Uterus (tissue), 3 donors: ENCODE measurements at regions not wholly inside any gene's neighbourhood (a gene's known extent, or its start where the extent isn't known, plus 50 kb on each side); places are given as distances from the start of the nearest gene placed in this dataset.
"Not testable (repeated sequence)": the region's sequence is repeated elsewhere in the genome, so short reads cannot be mapped to it uniquely, and the experiment has no call there.

Experiments used
- DNase-seq, 2 donors: peaks; one replicate each; pipeline ENCODE4 v3.0.0-alpha.2; 2019 to 2020
- H3K27ac ChIP-seq, 2 donors: fragments of 200-600 bp; sonication (generic); 1 replicate in 1 of 2; 2 replicates in 1 of 2; pipeline ENCODE4 v1.5.1; 2016 to 2018
- H3K27me3 ChIP-seq, 2 donors: fragments of 200-600 bp; sonication (generic); one replicate each; pipeline ENCODE4 v1.5.1; 2018 to 2019; ENCODE audit warnings: control low read depth in 1 of 2
- H3K36me3 ChIP-seq, 2 donors: fragments of 200-600 bp; sonication (generic); one replicate each; pipeline ENCODE4 v1.5.1; 2019; ENCODE audit warnings: control low read depth in 1 of 2
- H3K4me1 ChIP-seq, 2 donors: fragments of 200-600 bp; sonication (generic); one replicate each; pipeline ENCODE4 v1.5.1; 2018 to 2019; ENCODE audit warnings: control low read depth in 1 of 2
- H3K4me3 ChIP-seq, 2 donors: fragments of 200-600 bp; sonication (generic); 1 replicate in 1 of 2; 2 replicates in 1 of 2; pipeline ENCODE4 v1.5.1; 2018 to 2019; ENCODE audit warnings: mild to moderate bottlenecking in 1 of 2
- H3K9me3 ChIP-seq, 2 donors: fragments of 200-600 bp; sonication (generic); one replicate each; pipeline ENCODE4 v1.5.1; 2019; ENCODE audit warnings: control low read depth in 1 of 2
- CTCF ChIP-seq, 4 experiments: fragments of 200-600 bp in 2 of 4; fragments of 450-650 bp in 2 of 4; sonication (generic) in 2 of 4; IDR thresholded peaks; one replicate each; pipeline ENCODE4 v1.5.1; 2016 to 2019; ENCODE audit warnings: antibody characterized with exemption in 4 of 4, mild to moderate bottlenecking in 2 of 4, moderate library complexity in 1 of 4
- POLR2A ChIP-seq, 2 donors: fragments of 450-650 bp; IDR thresholded peaks; one replicate each; pipeline ENCODE4 v1.6.1; 2016; ENCODE audit warnings: antibody characterized with exemption in 2 of 2, mild to moderate bottlenecking in 1 of 2, moderate library complexity in 1 of 2
- intact Hi-C: fragments of 100-400 bp; cut with DNase I; formaldehyde crosslinking; loops from one replicate; pipeline ENCODE4 v1.15.1; 2023; ENCODE audit warnings: low total_unique reads
- donor health status: DM: yes; HTN: yes; CAD: no.

- Histone ChIP-seq H3K36me3 (no peaks in the 10 kb centered on the region), H3K27me3 (no peaks in the 10 kb centered on the region), H3K4me1 (no peaks in the 10 kb centered on the region), H3K9me3 (no peaks in the 10 kb centered on the region), H3K4me3 (no peak overlapping the region), H3K27ac (no peak overlapping the region)
- TF ChIP-seq POLR2A (IDR thresholded peaks at IDR 0.05) (no peak), CTCF (IDR thresholded peaks at IDR 0.05) (no peak)
- no peak for DNase-seq
- intact Hi-C loops = no loop called here
Measured at GRCh38 chr4:24368801-24369200, 215.6 kb downstream of the DHX15 start.

GRCh38 chr4:24364852-24365251 is 219.5 kb downstream of the DHX15 start:
- intact Hi-C loops = no loop called here

GRCh38 chr4:24364249-24364648 is 220.1 kb downstream of the DHX15 start:
- DNase-seq = no peak
- no peaks in the 10 kb centered on the region for H3K9me3 ChIP-seq
- no peaks in the 10 kb centered on the region for H3K36me3 ChIP-seq
- TF ChIP-seq POLR2A (IDR thresholded peaks at IDR 0.05) (no peak), CTCF (IDR thresholded peaks at IDR 0.05) (no peak)
- no peak overlapping the region for H3K27ac ChIP-seq
- H3K27me3 ChIP-seq = no peaks in the 10 kb centered on the region
- no peak overlapping the region for H3K4me3 ChIP-seq
- intact Hi-C loops = no loop called here
- H3K4me1 ChIP-seq = no peaks in the 10 kb centered on the region

More at GRCh38 chr4:24364852-24365251, 219.5 kb downstream of the DHX15 start:
- TF ChIP-seq CTCF (IDR thresholded peaks at IDR 0.05) (no peak), POLR2A (IDR thresholded peaks at IDR 0.05) (no peak)
- H3K4me3 ChIP-seq = no peak overlapping the region
- H3K27me3 ChIP-seq = no peaks in the 10 kb centered on the region
- H3K4me1 ChIP-seq = no peaks in the 10 kb centered on the region
- no peak overlapping the region for H3K27ac ChIP-seq
- no peaks in the 10 kb centered on the region for H3K9me3 ChIP-seq
- no peak for DNase-seq
- no peaks in the 10 kb centered on the region for H3K36me3 ChIP-seq

GRCh38 chr4:24363751-24364150 is 220.6 kb downstream of the DHX15 start:
- intact Hi-C loops = no loop called here
- Histone ChIP-seq H3K27ac (no peak overlapping the region), H3K36me3 (no peaks in the 10 kb centered on the region), H3K4me3 (no peak overlapping the region), H3K4me1 (no peaks in the 10 kb centered on the region), H3K27me3 (no peaks in the 10 kb centered on the region), H3K9me3 (no peaks in the 10 kb centered on the region)
- no peak for TF ChIP-seq CTCF (IDR thresholded peaks at IDR 0.05)
- TF ChIP-seq POLR2A (IDR thresholded peaks at IDR 0.05) = no peak
- no peak for DNase-seq

- intact Hi-C loops = no loop called here
- no peak overlapping the region for H3K4me3 ChIP-seq
- TF ChIP-seq POLR2A (IDR thresholded peaks at IDR 0.05) = no peak
- no peak for TF ChIP-seq CTCF (IDR thresholded peaks at IDR 0.05)
- no peaks in the 10 kb centered on the region for H3K9me3 ChIP-seq
- H3K27me3 ChIP-seq = no peaks in the 10 kb centered on the region
- DNase-seq = no peak
- H3K27ac ChIP-seq = no peak overlapping the region
- H3K36me3 ChIP-seq = no peaks in the 10 kb centered on the region
- no peaks in the 10 kb centered on the region for H3K4me1 ChIP-seq
Measured at GRCh38 chr4:24352112-24352511, 232.2 kb downstream of the DHX15 start.

GRCh38 chr4:24349168-24349996 is 235.0 kb downstream of the DHX15 start:
- H3K4me1 ChIP-seq, intact Hi-C loops, H3K4me3 ChIP-seq, H3K36me3 ChIP-seq, H3K9me3 ChIP-seq, DNase-seq, H3K27ac ChIP-seq, H3K27me3 ChIP-seq: not testable (repeated sequence)
